ENCODE measurements at regions not wholly inside any gene's neighbourhood (a gene's known extent, or its start where the extent isn't known, plus 50 kb on each side); places are given as distances from the start of the nearest gene placed in this dataset.

DNA sequence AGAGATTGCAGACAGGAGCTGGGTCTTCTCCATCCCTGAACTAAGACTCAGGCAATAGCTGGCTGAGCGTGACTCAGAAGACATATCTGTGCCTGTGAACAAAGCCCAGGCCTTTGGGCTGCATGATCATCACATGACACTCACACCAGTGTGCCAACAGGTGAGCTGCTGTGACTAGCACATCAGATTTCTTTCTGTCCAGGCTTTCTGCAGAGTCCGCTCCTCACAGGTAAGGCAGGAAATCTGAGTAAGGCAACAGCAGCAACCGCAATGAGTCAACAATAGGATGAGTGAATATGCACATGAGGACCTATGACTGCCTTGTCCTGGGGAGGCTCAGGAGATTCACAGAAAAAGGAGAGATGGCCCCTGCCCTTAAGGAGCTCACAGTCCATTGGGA lies 293.6 kb downstream of the ACTL7B start:
- no peak overlapping the region for H3K4me3 ChIP-seq (ENCODE audit: low read depth, low read length)
- TF ChIP-seq, protein P1, sequence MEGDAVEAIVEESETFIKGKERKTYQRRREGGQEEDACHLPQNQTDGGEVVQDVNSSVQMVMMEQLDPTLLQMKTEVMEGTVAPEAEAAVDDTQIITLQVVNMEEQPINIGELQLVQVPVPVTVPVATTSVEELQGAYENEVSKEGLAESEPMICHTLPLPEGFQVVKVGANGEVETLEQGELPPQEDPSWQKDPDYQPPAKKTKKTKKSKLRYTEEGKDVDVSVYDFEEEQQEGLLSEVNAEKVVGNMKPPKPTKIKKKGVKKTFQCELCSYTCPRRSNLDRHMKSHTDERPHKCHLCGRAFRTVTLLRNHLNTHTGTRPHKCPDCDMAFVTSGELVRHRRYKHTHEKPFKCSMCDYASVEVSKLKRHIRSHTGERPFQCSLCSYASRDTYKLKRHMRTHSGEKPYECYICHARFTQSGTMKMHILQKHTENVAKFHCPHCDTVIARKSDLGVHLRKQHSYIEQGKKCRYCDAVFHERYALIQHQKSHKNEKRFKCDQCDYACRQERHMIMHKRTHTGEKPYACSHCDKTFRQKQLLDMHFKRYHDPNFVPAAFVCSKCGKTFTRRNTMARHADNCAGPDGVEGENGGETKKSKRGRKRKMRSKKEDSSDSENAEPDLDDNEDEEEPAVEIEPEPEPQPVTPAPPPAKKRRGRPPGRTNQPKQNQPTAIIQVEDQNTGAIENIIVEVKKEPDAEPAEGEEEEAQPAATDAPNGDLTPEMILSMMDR (IDR thresholded peaks at IDR 0.05; ENCODE audit: low read depth, low read length) = no peak
- TF ChIP-seq MYC (IDR thresholded peaks at IDR 0.05; ENCODE audit: low read depth, low read length) (no peak), POLR2A (IDR thresholded peaks at IDR 0.05; ENCODE audit: extremely low read depth, insufficient read length) (no peak)
- TF ChIP-seq, protein P2, sequence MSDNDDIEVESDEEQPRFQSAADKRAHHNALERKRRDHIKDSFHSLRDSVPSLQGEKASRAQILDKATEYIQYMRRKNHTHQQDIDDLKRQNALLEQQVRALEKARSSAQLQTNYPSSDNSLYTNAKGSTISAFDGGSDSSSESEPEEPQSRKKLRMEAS (IDR thresholded peaks at IDR 0.05; ENCODE audit: low read depth, low read length) = no peak
- no peak for DNase-seq (ENCODE audit: low read depth)

DNA sequence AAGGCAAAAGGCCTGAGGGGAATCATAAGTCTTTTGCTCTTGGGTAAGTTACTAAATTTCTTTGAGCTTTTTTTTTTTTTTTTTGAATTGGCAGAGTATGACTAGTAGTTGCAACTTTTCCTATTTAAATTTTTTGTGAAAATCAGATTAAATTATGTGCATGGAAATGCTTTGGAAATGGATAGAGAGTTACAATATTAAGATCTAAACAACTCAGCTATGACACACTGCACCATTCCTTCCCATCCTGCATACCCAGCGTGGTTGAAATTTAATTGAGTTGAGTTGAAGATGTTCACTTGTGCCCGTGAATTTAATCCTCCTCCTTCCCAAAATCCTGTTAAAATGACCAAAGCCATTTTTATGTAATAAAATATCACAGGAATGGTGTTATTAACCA lies 296.4 kb downstream of the ACTL7B start:
- DNase-seq (ENCODE audit: low read depth) = no peak
- no peak for TF ChIP-seq POLR2A (IDR thresholded peaks at IDR 0.05; ENCODE audit: extremely low read depth, insufficient read length)
- TF ChIP-seq, protein P2 (IDR thresholded peaks at IDR 0.05; ENCODE audit: low read depth, low read length) = no peak
- no peak overlapping the region for H3K4me3 ChIP-seq (ENCODE audit: low read depth, low read length)

DNA sequence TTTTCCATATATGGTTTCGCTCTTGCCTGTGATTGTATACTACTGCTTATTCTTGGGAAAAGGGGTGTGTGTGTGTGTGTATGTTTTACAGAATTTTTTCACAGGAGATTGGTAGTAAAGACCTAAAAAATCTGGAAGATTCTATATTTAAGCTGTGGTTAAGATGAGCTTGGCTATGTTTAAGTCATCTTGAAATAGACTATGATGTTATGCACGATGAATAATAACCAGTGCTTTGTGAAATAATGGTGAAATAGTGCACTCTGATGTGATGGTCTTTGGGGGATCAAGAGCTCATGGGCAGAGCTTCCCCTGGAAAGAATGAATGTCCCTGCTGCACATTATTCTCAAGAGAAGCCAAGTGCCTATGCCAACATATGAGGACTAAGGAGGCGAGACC lies 301.0 kb downstream of the ACTL7B start:
- TF ChIP-seq, protein P2 (IDR thresholded peaks at IDR 0.05; ENCODE audit: low read depth, low read length) = no peak
- TF ChIP-seq MYC (IDR thresholded peaks at IDR 0.05; ENCODE audit: low read depth, low read length) = no peak
- TF ChIP-seq, protein P1 (IDR thresholded peaks at IDR 0.05; ENCODE audit: low read depth, low read length) = no peak
- no peak for TF ChIP-seq POLR2A (IDR thresholded peaks at IDR 0.05; ENCODE audit: extremely low read depth, insufficient read length)
- DNase-seq (ENCODE audit: low read depth) = no peak
- H3K4me3 ChIP-seq (ENCODE audit: low read depth, low read length) = no peak overlapping the region

DNA sequence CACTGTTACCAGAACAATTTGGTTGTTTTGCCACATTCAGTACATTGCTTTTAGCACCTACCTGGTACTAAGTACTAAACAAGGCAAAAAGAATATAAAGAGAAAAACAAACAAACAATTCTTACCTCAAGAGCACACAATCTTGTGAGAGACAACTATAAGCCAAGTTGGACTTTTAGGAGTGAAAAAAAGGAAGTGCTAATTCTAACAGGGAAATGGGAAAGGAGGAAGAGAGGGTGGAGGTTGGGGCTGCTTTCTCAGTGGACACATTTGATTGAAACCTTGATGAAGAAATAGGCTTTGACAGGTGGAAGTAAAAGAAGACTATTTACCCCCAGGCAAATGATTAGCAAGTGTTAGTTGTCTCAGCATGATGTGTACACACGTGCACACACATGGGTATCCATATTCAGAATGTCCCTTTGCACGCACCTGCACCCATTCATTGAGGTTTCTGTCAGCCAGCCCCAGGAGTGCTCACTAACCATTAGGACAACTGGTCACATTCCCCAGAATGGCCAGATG lies 302.6 kb downstream of the ACTL7B start:
- TF ChIP-seq POLR2A (IDR thresholded peaks at IDR 0.05; ENCODE audit: extremely low read depth, insufficient read length) (no peak), MYC (IDR thresholded peaks at IDR 0.05; ENCODE audit: low read depth, low read length) (no peak)
- TF ChIP-seq, protein P1 (IDR thresholded peaks at IDR 0.05; ENCODE audit: low read depth, low read length) = no peak
- TF ChIP-seq, protein P2 (IDR thresholded peaks at IDR 0.05; ENCODE audit: low read depth, low read length) = no peak
- DNase-seq (ENCODE audit: low read depth) = no peak
- H3K4me3 ChIP-seq (ENCODE audit: low read depth, low read length) = no peak overlapping the region

DNA sequence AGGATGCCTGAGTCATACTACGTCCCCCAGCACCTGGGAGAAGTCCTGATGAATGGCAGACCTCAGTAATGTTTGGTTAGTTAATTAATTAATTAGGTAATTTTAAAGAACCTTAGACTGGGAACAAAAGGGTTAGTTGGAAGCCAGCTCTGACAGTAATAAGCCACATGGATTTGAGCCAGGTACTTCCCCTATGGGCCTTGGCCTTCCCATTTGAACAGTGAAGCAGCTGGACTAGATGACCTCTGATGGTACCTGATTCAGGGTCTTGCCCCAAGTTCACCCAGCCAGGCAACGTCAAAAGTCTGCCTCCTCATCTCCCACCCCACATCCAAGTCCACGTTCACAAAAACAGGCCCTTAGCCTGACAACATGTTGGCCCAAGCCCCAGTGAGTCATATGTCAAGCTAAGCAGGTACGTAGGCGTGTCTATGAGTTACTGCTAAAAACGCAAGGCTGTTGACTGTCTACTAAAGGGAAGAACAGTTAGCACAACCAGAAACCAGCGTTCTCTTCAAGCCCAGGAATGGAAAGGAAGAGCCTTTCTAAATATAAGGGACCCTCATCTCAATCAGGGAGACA lies 303.2 kb downstream of the ACTL7B start:
- TF ChIP-seq, protein P1 (IDR thresholded peaks at IDR 0.05; ENCODE audit: low read depth, low read length) = no peak
- TF ChIP-seq, protein P2 (IDR thresholded peaks at IDR 0.05; ENCODE audit: low read depth, low read length) = no peak
- TF ChIP-seq MYC (IDR thresholded peaks at IDR 0.05; ENCODE audit: low read depth, low read length) (no peak), POLR2A (IDR thresholded peaks at IDR 0.05; ENCODE audit: extremely low read depth, insufficient read length) (no peak)
- DNase-seq (ENCODE audit: low read depth) = no peak

DNA sequence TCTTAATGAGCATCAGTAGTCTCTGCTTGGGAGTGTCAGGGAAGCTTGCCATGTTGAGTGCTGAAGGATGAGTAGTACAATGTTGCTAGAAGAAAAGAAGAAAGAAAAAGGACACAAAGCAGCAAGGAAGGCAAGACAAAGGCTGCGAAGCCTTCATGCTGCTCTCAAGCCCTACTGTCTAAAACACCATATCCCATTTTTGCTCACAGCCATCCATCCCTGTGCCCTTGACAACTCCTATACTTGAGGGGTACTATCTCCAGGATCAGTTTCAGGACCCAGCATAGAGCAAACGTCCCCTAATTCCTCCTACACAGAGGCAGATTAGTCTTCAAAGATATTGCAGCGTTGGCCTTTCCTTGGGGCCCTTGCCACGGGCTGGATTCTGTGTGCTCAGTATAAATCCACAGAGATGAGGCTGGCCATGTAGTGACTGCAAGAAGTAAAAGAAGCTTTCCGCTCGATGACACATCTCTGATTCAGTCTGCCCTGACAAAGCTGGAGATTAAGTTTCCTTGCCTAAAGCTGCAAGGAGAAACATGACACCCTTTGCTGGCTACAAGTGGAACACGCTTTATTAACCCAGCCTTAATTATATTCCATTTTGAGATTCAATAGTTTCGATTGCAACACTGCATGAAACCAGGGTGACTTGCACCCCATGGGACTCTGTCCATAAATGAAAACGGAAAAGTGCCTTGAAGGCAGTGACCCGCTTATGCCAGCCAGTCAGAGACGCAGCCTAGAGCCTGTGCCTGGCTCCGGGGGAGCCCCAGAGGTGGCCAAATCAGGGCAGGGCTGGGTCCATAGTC lies 304.6 kb downstream of the ACTL7B start:
- TF ChIP-seq, protein P2 (IDR thresholded peaks at IDR 0.05; ENCODE audit: low read depth, low read length) = no peak
- no peak for TF ChIP-seq MYC (IDR thresholded peaks at IDR 0.05; ENCODE audit: low read depth, low read length)
- TF ChIP-seq, protein P1 (IDR thresholded peaks at IDR 0.05; ENCODE audit: low read depth, low read length) = no peak
- no peak for TF ChIP-seq POLR2A (IDR thresholded peaks at IDR 0.05; ENCODE audit: extremely low read depth, insufficient read length)
- no peak overlapping the region for H3K4me3 ChIP-seq (ENCODE audit: low read depth, low read length)
- DNase-seq (ENCODE audit: low read depth) = peak; percentile 11

More for the DNA sequence above, 303.2 kb downstream of the ACTL7B start:
- no peak overlapping the region for H3K4me3 ChIP-seq (ENCODE audit: low read depth, low read length)
